ENCODE measurements at regions not wholly inside any gene's neighbourhood (a gene's known extent, or its start where the extent isn't known, plus 50 kb on each side); places are given as distances from the start of the nearest gene placed in this dataset.

DNA sequence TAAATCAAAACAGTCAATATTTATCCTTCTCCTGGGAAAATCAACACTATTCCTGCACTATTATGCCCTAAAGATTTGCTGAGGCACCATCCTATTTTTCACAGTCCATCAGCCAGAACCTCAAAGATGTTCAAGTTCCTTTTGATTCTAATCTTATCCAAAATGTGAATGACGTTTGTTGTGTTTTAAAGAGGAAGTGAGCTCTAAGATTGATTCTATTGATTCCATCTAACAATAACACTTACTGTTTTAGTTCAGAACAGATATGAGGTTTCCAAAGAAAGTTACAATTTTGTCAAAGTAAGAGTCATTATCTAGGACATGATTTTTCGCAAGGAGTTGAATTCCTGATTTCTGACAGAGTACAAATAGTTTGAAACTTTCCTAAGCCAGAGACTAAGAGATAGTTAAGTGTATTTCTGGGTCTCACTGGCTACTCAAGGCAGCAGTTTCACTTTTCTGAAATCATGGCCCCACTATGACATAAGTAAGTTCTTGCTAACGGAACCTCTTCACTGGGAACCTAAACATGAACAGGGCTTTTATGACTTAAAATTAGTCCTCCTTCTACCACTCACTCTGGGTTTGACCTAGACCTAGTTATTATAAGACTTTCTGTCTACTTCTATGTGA, 84.7 kb downstream of the LHX9 start:
- H3K36me3 ChIP-seq (ENCODE audit: insufficient read depth) = no peaks in the 10 kb centered on the region
- H3K9ac ChIP-seq = no peak overlapping the region
- no peak overlapping the region for H3K4me2 ChIP-seq
- H3K4me3 ChIP-seq (IDR thresholded peaks at IDR 0.05; ENCODE audit: insufficient read depth, low read depth, low read length) = no peak overlapping the region
- no peaks in the 10 kb centered on the region for H3K27me3 ChIP-seq (ENCODE audit: insufficient read depth, low read depth)
- H3K27ac ChIP-seq = no peak overlapping the region
- H4K20me1 ChIP-seq (ENCODE audit: insufficient read depth) = no peaks in the 10 kb centered on the region
- H3K4me1 ChIP-seq (ENCODE audit: low read depth, poor library complexity, severe bottlenecking) = no peaks in the 10 kb centered on the region
- no peak overlapping the region for H2AFZ ChIP-seq (ENCODE audit: low read depth)
- TF ChIP-seq, protein P1, sequence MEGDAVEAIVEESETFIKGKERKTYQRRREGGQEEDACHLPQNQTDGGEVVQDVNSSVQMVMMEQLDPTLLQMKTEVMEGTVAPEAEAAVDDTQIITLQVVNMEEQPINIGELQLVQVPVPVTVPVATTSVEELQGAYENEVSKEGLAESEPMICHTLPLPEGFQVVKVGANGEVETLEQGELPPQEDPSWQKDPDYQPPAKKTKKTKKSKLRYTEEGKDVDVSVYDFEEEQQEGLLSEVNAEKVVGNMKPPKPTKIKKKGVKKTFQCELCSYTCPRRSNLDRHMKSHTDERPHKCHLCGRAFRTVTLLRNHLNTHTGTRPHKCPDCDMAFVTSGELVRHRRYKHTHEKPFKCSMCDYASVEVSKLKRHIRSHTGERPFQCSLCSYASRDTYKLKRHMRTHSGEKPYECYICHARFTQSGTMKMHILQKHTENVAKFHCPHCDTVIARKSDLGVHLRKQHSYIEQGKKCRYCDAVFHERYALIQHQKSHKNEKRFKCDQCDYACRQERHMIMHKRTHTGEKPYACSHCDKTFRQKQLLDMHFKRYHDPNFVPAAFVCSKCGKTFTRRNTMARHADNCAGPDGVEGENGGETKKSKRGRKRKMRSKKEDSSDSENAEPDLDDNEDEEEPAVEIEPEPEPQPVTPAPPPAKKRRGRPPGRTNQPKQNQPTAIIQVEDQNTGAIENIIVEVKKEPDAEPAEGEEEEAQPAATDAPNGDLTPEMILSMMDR (conservative IDR thresholded peaks at IDR 0.05; ENCODE audit: low read depth, low read length) = no peak
- H3K79me2 ChIP-seq (ENCODE audit: insufficient read depth, low read depth) = no peaks in the 10 kb centered on the region

DNA sequence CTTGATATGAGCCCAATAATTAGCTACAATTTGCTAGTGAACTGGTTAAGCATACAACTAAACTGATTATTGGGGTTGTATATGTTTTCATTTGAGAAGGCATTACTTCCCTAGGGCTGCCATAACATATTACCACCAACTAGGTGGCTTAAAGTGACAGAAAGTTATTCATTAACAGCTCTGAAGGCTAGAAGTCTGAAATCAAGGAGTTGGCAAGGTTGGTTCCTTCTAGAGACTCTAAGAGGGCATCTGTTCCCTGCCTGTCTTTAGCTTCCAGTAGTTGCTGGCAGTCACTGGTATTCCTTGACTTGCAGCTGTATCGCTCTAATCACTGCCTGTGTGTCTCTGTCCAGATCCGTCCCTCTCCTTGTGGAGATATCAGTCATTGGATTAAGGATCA, 86.3 kb downstream of the LHX9 start:
- H3K79me2 ChIP-seq (ENCODE audit: insufficient read depth, low read depth) = no peaks in the 10 kb centered on the region
- H3K9ac ChIP-seq = no peak overlapping the region
- no peak overlapping the region for H3K27ac ChIP-seq
- no peaks in the 10 kb centered on the region for H3K36me3 ChIP-seq (ENCODE audit: insufficient read depth)
- H2AFZ ChIP-seq (ENCODE audit: low read depth) = no peak overlapping the region
- H3K27me3 ChIP-seq (ENCODE audit: insufficient read depth, low read depth) = no peaks in the 10 kb centered on the region
- H4K20me1 ChIP-seq (ENCODE audit: insufficient read depth) = no peaks in the 10 kb centered on the region
- no peaks in the 10 kb centered on the region for H3K4me1 ChIP-seq (ENCODE audit: low read depth, poor library complexity, severe bottlenecking)
- TF ChIP-seq, protein P1 (conservative IDR thresholded peaks at IDR 0.05; ENCODE audit: low read depth, low read length) = no peak
- no peak overlapping the region for H3K4me2 ChIP-seq
- no peak overlapping the region for H3K4me3 ChIP-seq (IDR thresholded peaks at IDR 0.05; ENCODE audit: insufficient read depth, low read depth, low read length)

DNA sequence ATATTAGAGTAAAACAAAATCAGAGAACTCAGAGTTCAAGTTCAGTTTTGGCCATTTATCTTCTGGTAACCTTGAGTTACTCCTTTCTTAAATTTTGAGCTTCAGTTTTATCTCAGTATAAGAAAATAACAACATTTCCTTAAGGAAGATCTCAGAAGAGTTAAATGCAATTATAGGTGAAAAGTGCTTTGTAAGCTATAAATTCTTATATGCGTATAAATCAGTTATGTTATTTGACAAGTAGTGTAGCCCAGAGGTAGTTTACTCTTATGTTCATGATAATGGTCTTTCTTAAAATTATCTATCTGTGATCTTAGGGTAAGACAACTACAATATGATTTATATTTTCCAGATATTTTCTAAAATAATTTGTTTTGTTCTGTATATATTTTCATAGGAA, 89.8 kb downstream of the LHX9 start:
- H2AFZ ChIP-seq (ENCODE audit: low read depth) = no peak overlapping the region
- no peak overlapping the region for H3K9ac ChIP-seq
- H3K27me3 ChIP-seq (ENCODE audit: insufficient read depth, low read depth) = no peaks in the 10 kb centered on the region
- no peak overlapping the region for H3K27ac ChIP-seq
- H3K79me2 ChIP-seq (ENCODE audit: insufficient read depth, low read depth) = no peaks in the 10 kb centered on the region
- no peaks in the 10 kb centered on the region for H4K20me1 ChIP-seq (ENCODE audit: insufficient read depth)
- H3K4me3 ChIP-seq (IDR thresholded peaks at IDR 0.05; ENCODE audit: insufficient read depth, low read depth, low read length) = no peak overlapping the region
- H3K36me3 ChIP-seq (ENCODE audit: insufficient read depth) = no peaks in the 10 kb centered on the region
- no peak overlapping the region for H3K4me2 ChIP-seq
- no peaks in the 10 kb centered on the region for H3K4me1 ChIP-seq (ENCODE audit: low read depth, poor library complexity, severe bottlenecking)
- TF ChIP-seq, protein P1 (conservative IDR thresholded peaks at IDR 0.05; ENCODE audit: low read depth, low read length) = no peak

DNA sequence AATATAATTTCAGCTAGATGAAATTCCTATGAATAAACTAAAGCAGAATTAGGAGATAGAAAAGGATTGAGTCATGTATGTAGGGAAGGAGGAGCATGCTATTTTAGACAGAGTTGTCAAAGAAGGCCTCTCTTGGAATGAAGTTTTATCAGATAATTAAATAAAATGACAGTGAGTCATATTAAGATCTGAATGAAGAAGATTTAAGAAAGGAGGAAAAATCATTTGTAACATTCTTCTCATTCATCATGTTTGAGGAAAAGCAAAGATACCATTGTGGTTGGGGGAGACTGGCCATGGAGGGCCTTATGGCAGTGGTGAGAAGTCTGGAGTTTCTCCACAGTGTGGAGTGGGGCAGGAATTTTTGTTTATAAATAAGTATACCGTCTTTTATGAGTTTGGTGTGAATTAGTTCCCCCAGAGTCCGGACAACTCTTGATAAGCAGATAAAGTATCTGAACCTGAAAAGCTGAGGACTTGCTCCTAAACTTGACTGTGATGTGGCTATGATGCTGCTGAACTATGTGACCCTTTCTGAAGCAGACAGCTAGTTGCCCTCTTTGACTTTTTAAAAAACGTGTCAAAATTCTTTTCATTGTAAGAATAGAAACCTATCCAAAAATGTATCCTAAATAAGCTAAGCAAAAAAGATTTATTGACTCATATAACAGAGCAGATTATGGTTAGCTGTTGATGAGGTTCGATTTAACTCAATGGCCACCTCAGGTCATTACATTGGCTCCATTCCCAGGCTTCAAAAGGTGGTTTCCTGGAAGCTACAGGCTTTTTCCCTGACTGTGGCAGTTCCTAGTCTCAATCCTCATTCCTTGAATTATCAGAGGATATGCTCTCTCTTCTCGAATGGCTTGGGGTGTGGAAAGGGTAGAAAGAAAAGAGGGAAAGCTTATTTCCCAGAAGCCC, 90.8 kb downstream of the LHX9 start:
- Histone ChIP-seq H3K27me3 (ENCODE audit: insufficient read depth, low read depth) (no peaks in the 10 kb centered on the region), H4K20me1 (ENCODE audit: insufficient read depth) (no peaks in the 10 kb centered on the region), H3K79me2 (ENCODE audit: insufficient read depth, low read depth) (no peaks in the 10 kb centered on the region), H2AFZ (ENCODE audit: low read depth) (no peak overlapping the region), H3K4me1 (ENCODE audit: low read depth, poor library complexity, severe bottlenecking) (no peaks in the 10 kb centered on the region), H3K36me3 (ENCODE audit: insufficient read depth) (no peaks in the 10 kb centered on the region), H3K27ac (no peak overlapping the region), H3K4me2 (no peak overlapping the region), H3K9ac (no peak overlapping the region), H3K4me3 (IDR thresholded peaks at IDR 0.05; ENCODE audit: insufficient read depth, low read depth, low read length) (no peak overlapping the region)
- TF ChIP-seq, protein P1 (conservative IDR thresholded peaks at IDR 0.05; ENCODE audit: low read depth, low read length) = no peak
